Adrenal gland (tissue), 9 donors: ENCODE measurements at regions not wholly inside any gene's neighbourhood (a gene's known extent, or its start where the extent isn't known, plus 50 kb on each side); places are given as distances from the start of the nearest gene placed in this dataset.
A peak's percentile ranks its signal among the peaks of the same experiment; 100 is the strongest.

ENCODE experiments used
- DNase-seq, 7 donors: peaks; one replicate each; pipeline ENCODE4 v3.0.0-alpha.2; 2019 to 2020
- H3K27ac ChIP-seq, 5 donors: fragments of 200-600 bp; sonication (generic) in 4 of 5; 1 replicate in 3 of 5; 2 replicates in 2 of 5; pipeline versions ENCODE4 v1.5.1 to v1.8.0; 2016 to 2020; ENCODE audit warnings: mild to moderate bottlenecking in 1 of 5
- H3K27me3 ChIP-seq: fragments of 200-600 bp; 2 replicates; pipeline ENCODE4 v1.8.0; 2021
- H3K36me3 ChIP-seq, 2 donors: fragments of 200-600 bp; replicated peaks in 1 of 2; 1 replicate in 1 of 2; 2 replicates in 1 of 2; pipeline versions ENCODE4 v1.5.1 to v1.8.0; 2018 to 2022
- H3K4me1 ChIP-seq, 2 donors: fragments of 200-600 bp; replicated peaks in 1 of 2; 1 replicate in 1 of 2; 2 replicates in 1 of 2; pipeline versions ENCODE4 v1.5.1 to v1.8.0; 2018 to 2021
- H3K4me3 ChIP-seq, 4 donors: fragments of 200-600 bp; sonication (generic) in 3 of 4; one replicate each; pipeline ENCODE4 v1.5.1; 2016 to 2018
- H3K9me3 ChIP-seq, 3 donors: fragments of 200-600 bp; sonication (generic) in 1 of 3; replicated peaks in 1 of 3; 1 replicate in 2 of 3; 2 replicates in 1 of 3; pipeline versions ENCODE4 v1.5.1 to v1.8.0; 2016 to 2021
- POLR2A ChIP-seq, 2 donors: fragments of 450-650 bp; IDR thresholded peaks; one replicate each; pipeline ENCODE4 v1.6.1; 2017; ENCODE audit warnings: antibody characterized with exemption in 2 of 2, mild to moderate bottlenecking in 2 of 2, moderate library complexity in 1 of 2
- WGBS, 4 donors: extraction: QIAGEN DNeasy Blood & Tissue Kit in 2 of 4; methylation state at CpG; one replicate each; pipeline versions ENCODE4 v1.1.5 to v1.1.7; 2013 to 2017; 5-methylcytosine and 5-hydroxymethylcytosine counted together
- intact Hi-C, 2 donors: fragments of 100-400 bp; cut with DNase I; formaldehyde crosslinking; loops; one replicate each; pipeline versions ENCODE4 v1.14.1 to v1.15.0; 2022 to 2023
- TF ChIP-seq, protein P1 (sequence below), 6 experiments: fragments of 450-650 bp in 4 of 6; fragments of 200-600 bp in 2 of 6; sonication (generic) in 1 of 6; IDR thresholded peaks; 1 replicate in 5 of 6; 2 replicates in 1 of 6; pipeline versions ENCODE4 v1.5.1 to v1.8.0; 2016 to 2021; ENCODE audit warnings: antibody characterized with exemption in 6 of 6, mild to moderate bottlenecking in 2 of 6, moderate library complexity in 1 of 6
- donor health status: healthy with polysubstance abuse.
- donor health status: Bipolar disorder and iron deficiency.
- donor health status: DM: yes; HTN: yes; CAD: no.
- donor health status: DM: no; HTN: no; CAD: no.
- donor health status: DM: no; HTN: no; CAD: no.

DNA sequence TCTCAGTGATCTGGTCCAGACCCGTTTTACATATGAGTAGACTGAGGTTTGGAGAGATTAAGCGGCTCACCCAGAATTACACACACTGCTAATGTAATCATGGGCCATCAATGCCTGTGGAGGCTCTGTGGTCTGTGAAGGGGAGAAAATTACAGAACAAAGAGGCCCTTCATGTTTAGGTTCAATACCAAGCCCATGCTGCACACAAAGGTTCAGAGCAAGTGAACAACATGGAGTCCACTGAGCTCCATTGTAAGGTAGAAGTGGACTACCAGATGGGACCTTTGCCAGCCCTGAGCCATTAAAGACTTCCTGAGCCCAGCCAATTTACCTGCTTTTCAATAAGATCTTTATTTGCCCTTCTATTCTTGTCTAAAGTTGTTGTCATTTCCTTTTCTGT lies 109.8 kb downstream of the LUZP4 start:
- Histone ChIP-seq H3K36me3 (no peaks in the 10 kb centered on the region), H3K27ac (no peak overlapping the region), H3K4me3 (no peak overlapping the region), H3K9me3 (no peaks in the 10 kb centered on the region), H3K27me3 (peaks cover 7% of the 10 kb centered on the region), H3K4me1 (no peaks in the 10 kb centered on the region)
- intact Hi-C loops, result no loop called here
- no peak for DNase-seq
- 81 to 90% (median 88%) methylated on average over 2 of the region's 2 CpGs for WGBS, 4 donors
- TF ChIP-seq, protein P1, sequence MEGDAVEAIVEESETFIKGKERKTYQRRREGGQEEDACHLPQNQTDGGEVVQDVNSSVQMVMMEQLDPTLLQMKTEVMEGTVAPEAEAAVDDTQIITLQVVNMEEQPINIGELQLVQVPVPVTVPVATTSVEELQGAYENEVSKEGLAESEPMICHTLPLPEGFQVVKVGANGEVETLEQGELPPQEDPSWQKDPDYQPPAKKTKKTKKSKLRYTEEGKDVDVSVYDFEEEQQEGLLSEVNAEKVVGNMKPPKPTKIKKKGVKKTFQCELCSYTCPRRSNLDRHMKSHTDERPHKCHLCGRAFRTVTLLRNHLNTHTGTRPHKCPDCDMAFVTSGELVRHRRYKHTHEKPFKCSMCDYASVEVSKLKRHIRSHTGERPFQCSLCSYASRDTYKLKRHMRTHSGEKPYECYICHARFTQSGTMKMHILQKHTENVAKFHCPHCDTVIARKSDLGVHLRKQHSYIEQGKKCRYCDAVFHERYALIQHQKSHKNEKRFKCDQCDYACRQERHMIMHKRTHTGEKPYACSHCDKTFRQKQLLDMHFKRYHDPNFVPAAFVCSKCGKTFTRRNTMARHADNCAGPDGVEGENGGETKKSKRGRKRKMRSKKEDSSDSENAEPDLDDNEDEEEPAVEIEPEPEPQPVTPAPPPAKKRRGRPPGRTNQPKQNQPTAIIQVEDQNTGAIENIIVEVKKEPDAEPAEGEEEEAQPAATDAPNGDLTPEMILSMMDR (IDR thresholded peaks at IDR 0.05), result no peak
- no peak for TF ChIP-seq POLR2A (IDR thresholded peaks at IDR 0.05)

DNA sequence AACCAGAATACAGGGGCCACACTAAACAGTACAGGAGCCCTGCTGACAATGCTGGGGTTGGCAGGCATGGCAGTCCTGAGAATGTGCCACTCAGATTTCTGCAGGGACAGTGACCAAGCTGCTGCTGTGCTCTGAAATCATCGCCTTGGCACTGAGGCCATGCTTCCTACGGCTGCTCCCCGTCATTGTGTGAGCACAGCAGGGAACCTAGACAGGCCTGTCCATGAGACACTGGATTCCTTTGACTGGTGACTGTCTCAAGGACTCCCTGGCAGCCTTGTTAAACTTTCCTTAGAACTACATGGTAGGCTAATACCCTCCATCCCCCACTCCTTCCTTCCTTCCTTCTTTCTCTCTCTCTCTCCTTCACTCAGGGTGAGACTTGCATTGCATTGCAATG lies 111.4 kb downstream of the LUZP4 start:
- Histone ChIP-seq H3K27ac (no peak overlapping the region), H3K36me3 (no peaks in the 10 kb centered on the region), H3K27me3 (peaks cover 3% of the 10 kb centered on the region), H3K9me3 (no peaks in the 10 kb centered on the region), H3K4me3 (no peak overlapping the region), H3K4me1 (no peaks in the 10 kb centered on the region)
- 30 to 73% (median 55%) methylated on average over 2 to 3 of the region's 3 CpGs for WGBS, 4 donors
- TF ChIP-seq POLR2A (IDR thresholded peaks at IDR 0.05), result no peak
- TF ChIP-seq, protein P1 (IDR thresholded peaks at IDR 0.05), result no peak
- intact Hi-C loops, result no loop called here
- peak in 5 of 7 donors; percentile 9 to 30 (median 18) for DNase-seq

DNA sequence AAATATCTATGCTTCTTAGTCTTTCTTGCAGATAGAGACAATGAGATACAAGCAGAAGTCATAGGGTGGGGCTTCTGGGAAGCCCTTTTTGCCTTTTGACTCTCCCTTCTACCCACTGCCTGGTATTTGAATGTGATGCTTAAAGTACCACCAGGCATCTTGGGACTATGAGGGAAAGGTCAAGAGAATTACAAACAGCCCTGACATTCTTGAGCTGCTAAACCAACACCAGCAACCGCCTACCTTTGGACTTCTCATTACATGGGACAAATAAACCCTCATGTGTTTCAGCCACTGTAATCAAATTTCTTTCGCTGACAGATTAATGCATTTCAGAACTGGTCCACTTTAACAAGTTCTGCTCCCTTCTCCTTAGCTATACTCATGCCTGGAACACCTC lies 112.8 kb downstream of the LUZP4 start:
- WGBS, 4 donors, result 92 to 100% (median 94%) methylated on average over 2 of the region's 2 CpGs
- H3K27me3 ChIP-seq, result no peaks in the 10 kb centered on the region

DNA sequence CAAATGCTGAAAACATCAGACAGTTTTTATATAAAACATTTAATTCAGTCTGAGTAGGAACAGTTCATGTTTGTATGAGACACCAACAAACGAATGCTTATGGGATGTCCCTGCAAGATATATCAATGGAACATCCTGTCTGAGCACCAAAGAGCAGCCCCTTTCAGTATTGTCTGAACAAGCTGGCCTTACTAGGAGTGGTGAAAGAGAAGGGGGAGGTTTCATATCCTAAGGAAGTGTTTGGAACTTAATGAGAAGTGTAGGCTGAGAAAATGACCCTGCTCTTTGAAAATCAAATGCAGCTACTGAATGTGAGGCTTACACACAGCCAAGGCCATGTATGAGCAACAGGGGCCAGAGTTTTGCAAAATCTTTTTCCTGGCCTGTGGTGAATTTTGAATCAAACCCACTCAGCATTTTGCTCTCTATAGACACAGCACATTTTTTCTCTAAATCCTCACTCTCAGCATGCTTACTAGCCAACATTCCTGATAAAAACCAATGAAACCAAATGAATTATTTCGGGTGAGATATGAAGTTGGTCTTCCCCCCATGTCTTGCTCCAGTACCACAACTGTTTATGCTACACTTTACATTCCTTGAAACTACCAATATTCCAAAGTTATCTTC lies 119.4 kb downstream of the LUZP4 start:
- no peak for TF ChIP-seq POLR2A (IDR thresholded peaks at IDR 0.05)
- TF ChIP-seq, protein P1 (IDR thresholded peaks at IDR 0.05), result no peak
- intact Hi-C loops, result no loop called here
- DNase-seq, result peak in 1 of 7 donors; percentile 9
- Histone ChIP-seq H3K4me3 (no peak overlapping the region), H3K27me3 (peaks cover 16% of the 10 kb centered on the region), H3K4me1 (no peaks in the 10 kb centered on the region), H3K9me3 (no peaks in the 10 kb centered on the region), H3K27ac (no peak overlapping the region), H3K36me3 (no peaks in the 10 kb centered on the region)
- WGBS, 4 donors, result 53 to 70% (median 63%) methylated on average over 2 of the region's 2 CpGs

More for the DNA sequence above, 112.8 kb downstream of the LUZP4 start:
- Histone ChIP-seq H3K36me3 (no peaks in the 10 kb centered on the region), H3K4me3 (no peak overlapping the region), H3K9me3 (no peaks in the 10 kb centered on the region), H3K4me1 (no peaks in the 10 kb centered on the region), H3K27ac (no peak overlapping the region)
- DNase-seq, result no peak
- intact Hi-C loops, result no loop called here
- TF ChIP-seq, protein P1 (IDR thresholded peaks at IDR 0.05), result no peak
- TF ChIP-seq POLR2A (IDR thresholded peaks at IDR 0.05), result no peak
